HG03565 (cell line): ENCODE measurements at regions not wholly inside any gene's neighbourhood (a gene's known extent, or its start where the extent isn't known, plus 50 kb on each side); places are given as distances from the start of the nearest gene placed in this dataset.
"Not testable (repeated sequence)": the region's sequence is repeated elsewhere in the genome, so short reads cannot be mapped to it uniquely, and the experiment has no call there.

ENCODE experiments used
- ATAC-seq: cut with Tn5 transposase; IDR thresholded peaks from one replicate; pipeline ENCODE4 v1.9.1; 2021; ENCODE audit warnings: mild to moderate bottlenecking, moderate library complexity; ENCODE audit not compliant: unreplicated experiment

DNA sequence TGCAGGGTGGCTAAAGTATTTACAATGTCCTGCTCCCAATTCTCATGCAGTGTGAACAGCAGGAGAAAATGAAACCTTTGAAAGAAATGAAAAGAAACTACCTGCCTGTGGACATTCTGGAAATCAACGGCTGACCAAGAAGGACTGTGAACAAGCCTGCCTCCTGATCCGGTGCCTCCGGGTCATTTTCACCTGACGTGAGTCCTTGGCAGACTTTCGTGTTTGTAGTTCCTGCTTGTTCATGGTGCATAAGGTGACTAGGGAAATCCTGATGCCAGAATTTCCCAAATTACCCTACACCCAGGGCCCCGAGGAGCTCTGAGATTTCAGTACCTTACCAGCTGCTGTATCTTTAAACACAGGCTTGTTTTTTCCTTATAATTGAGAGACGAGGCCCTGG, 317.5 kb downstream of the TLE1 start:
- ATAC-seq = no peak

DNA sequence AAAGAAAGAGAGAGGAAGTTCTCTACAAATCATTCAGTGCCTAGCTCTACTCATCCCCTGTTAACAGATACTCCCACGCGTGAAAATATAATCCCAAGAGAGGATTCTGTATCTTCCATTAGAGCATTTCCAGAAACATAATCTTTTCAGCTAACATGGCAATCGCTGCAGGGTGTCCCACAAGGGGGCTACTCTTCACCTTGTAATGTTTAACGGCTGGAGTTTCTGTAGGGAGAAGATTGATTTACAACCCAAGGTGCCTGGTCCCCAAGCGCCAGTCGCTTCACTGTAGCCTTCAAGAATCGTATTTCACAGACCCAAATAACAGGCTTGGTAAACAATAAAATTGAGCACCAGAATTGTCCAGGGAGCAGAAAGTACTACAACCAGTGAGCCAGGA, 318.7 kb downstream of the TLE1 start:
- ATAC-seq = no peak

DNA sequence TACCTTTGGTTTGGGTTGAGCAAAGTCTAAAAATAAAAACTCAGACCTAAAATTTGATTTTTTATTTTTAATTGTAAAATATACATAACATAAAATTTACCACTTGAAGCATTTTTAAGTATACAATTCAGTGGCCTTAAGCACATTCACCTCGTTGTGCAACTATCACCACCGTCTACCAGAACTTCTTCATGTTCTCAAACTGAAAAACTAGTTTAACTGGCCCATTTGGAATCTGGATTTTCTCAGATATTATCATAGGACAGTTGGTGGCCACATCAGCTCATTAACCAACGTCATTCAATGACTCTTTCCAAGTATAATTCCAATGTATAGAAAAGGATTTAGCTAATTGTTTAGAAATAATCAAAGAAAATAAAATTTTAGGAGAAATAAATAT, 319.3 kb downstream of the TLE1 start:
- ATAC-seq = no peak

DNA sequence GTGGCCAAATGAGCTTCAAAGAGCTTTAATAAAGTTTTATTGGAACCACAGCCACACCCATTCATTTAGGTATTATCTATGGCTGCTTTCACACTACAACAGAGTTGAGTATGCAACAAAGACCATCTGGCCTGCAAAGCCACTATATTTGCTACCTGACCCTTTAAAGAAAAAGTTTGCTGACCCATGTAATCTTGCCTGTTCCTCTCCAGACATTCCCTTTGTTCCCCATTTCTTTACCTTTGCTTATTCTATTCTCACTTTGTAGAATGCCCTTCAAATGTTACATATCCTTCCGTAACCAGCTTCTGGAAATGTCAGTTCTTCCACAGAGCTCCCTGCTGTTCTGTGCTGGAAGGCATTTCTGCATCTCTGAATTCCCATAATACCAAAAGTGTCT, 320.2 kb downstream of the TLE1 start:
- no peak for ATAC-seq

DNA sequence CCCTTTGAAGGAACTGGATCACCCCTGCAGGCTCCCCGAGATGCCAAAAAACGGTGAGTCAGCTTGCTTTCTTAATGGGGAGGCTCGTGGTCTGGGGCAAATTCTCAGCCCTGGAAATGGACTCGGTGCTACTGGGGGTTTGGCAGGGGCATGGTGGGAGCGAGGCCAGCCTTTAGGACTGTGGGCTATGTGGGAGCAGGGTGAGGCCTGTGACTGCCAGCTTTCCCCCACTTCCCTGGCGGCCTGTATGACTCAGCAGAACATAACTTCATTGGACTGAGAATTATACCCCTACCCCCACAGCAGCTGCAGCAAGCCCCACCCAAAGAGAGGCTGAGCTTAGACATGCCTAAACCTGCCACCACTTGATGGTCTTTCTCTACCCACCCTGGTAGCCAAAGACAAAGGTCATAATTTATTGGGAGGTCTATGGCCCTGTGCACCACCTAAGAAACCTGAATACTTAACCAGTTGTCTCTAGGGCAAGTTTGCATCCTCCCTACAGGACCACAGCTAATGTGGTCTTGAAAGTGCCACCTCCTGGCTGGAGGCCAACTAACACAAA, 325.3 kb downstream of the TLE1 start:
- no peak for ATAC-seq

DNA sequence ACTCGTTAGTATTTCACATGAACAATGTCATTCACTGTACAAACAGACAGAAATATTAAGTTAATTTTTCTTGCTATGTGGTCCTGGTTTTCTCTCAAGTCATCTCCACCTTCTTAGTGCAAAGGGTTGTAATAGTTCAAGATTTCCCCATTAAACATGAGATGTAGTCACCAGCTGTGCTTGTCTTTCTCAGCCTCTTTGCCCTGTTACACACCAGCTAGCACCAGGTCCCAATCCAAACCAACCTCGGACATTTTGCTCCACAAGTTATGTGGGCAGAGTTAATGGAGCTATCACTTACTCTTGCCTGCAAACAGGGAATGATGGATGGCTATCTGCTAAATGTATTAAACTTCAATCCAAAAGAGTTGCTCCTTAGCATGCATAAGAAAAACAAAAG, 328.1 kb downstream of the TLE1 start:
- no peak for ATAC-seq

DNA sequence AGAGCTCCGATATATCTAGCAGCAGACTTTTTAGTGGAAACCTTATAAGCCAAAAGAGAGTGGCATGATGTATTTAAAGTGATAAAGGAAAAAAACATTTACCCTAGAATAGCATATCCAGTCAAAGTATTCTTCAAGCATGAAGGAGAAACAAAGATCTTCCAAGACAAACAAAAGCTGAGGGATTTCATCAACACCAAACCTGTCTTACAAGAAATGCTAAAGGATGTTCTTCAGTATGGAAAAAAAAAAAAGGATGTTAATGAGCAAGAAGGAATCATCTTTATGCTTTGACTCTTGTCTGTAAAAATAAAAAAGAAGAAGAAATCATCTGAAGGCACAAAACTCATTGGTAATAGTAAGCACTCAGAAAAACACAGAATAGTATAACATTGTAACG, 338.2 kb downstream of the TLE1 start:
- no peak for ATAC-seq

DNA sequence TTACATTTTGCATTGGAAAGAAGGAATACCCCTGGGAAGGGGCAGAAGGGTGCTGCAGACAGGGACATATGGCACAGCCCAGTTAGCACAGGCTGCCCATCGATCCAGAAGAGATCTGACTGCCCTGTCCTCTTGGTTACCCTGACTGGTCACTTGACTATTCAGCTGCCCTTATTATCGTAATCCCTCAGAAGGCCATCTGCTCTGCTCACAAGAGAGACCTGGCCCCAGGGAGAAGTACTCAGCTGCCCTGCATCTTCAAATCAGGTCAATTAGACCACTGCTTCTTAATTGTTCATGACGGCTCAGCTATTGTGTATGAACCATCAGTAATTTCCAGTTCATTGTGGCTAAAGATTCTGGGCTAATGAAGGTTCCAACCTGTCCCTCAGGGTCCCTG, 345.0 kb downstream of the TLE1 start:
- ATAC-seq = no peak

DNA sequence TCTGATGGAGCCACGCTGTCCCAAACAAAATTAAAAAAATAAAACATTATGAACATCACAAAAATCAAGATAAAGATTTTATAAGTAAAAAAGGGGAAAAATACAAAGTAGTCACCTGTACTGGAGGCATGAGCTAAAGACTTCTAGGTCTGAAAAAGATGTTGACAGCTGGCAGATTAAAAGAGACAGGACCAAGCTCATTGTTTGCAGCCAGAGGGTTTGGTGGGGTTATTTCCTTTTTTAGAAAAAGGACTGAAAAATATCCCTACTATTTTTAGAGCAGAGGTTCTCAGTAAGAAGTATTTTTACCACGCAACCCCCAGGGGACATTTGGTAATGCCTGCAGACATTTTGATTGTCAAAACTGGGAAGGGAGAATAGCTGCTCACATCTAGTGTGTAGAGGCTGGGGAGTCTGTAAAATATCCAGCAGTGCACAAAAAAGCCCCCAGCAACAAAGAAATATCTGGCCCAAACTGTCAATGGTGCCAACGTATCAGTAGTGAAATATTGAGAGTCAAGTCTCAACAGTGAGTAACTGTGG, 353.4 kb downstream of the TLE1 start:
- no peak for ATAC-seq

DNA sequence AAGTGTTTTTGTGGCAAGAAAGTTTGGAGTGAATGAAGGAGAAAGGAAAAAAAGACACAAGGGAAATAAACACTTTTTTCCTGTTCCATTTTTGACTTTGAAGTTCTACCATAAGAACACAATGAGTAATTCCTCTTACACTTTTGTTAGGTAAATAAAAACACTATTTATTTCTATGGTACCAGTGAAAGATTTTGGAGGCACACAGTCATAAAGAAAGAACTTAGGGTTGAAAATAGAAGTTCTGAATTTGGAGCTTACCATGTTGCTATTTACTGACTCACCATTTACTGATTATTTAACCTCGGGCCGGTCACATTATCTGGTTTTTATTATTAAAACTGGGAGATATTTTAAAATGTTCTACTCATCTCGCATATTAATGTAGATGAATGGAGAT, 367.8 kb downstream of the TLE1 start:
- no peak for ATAC-seq

DNA sequence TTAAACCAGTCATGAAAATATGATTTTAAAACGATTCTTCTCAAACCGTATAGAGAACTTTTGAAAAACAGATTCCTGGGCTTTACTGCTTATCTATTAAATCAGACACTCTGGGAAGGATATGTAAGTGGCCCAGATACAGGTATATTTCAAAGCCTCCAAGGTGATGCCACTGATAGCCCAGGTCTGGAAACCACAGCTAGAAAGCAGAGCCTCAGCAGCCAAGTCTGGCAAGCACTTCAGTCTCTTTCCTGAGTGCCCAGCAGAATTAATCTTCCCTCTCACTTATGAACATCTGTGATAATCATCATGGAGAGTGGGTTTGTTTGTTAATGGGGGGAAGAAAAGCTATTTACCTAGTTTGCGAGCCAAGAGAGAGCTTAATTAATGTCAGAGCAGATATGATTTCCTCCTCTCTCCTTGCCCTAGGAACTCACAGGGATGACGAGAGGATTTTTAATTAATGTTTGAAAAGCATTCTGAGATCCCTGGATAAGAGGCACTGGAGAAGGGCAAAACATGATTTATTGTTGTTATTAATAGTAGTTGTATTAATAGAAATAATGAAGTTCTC, 368.4 kb downstream of the TLE1 start:
- ATAC-seq = no peak

DNA sequence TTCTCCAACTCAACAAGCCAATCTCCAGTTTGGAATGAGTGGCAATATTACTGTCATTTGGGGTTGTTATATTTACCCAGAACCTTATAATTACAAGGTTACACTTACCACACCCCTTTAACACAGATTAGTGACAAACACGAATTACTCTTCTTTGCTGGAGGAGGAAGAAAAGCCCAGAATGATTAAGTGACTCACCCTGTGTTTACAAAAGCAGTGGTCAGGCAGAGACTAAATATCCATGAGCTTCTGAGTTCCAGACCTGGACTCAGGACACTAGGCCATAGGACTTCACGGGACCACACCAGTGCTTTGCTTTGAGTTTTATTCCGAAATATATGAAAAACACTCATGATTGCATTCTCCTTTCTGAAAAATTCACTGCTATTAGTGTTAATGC, 370.8 kb downstream of the TLE1 start:
- ATAC-seq = no peak

DNA sequence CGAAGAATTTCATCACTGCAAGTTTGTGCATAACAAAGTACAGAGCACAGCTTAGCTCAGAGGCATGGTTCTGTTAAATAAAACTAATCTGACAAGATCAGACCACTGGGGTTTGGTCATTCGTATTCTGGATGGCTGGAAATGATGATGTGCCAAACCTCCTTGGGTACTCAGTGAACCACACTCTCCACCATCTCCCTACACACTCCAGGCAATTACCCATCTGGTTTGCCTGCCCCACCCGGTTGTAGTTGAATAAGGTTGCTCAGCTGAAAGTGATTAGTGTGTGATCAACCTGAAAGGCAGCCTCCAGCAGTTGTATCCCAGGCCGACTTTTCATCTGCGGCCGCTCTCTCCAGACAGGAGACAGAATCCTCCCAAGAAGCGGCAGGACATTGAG, 371.4 kb downstream of the TLE1 start:
- no peak for ATAC-seq

DNA sequence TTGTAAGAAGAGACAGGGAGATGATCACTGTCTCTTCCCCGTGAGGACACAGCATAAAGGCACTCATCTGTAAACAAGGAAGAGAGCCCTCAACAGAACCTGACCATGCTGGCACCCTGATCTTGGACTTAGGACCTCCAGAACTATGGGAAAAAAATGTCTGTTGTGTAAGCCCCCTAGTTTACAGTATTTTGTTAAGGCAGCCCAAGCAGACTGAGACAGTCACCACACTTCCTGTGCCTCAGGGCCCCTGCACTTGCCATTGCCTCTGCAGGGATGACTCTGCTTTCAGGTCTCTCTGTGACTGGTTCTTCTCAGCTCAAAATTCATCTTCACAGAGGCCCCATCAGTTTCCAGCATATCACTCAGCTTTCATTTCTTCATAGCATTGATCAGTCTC, 372.1 kb downstream of the TLE1 start:
- ATAC-seq = no peak

DNA sequence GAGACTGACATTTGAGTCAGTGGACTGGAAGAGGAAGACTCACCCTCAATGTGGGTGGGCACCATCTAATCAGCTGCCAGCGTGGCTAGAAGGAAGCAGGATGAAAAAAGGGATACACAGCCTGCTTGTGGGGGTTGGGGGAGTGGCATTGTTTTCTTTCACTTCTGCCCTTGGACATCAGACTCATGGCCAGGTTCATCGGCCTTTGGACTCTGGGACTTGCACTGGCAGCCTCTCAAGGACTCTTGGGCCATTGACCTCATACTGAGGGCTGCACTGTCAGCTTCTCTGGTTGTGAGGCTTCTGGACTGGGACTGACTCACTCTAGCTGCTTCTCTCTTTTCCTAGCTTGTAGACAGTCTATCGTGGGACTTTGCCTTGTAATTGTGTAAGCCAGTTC, 374.9 kb downstream of the TLE1 start:
- no peak for ATAC-seq

DNA sequence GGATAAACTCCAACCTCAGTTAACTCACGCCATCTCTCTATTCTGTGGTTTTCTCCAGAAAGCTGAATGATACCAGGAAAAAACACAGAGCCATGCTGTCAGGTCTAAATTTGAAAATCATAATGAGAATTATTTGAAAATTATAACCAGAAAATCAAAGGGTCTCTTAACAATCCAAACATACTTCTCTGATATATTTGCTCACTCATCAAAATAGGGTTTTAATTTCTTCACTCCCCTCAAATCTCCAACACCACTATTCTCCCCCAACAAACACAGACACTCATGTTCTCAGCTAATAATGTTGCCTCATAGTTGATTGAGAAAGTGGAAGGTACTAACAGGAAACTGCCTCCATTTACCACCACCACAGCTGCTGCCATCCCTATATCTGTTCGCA, 375.5 kb downstream of the TLE1 start:
- ATAC-seq = no peak

DNA sequence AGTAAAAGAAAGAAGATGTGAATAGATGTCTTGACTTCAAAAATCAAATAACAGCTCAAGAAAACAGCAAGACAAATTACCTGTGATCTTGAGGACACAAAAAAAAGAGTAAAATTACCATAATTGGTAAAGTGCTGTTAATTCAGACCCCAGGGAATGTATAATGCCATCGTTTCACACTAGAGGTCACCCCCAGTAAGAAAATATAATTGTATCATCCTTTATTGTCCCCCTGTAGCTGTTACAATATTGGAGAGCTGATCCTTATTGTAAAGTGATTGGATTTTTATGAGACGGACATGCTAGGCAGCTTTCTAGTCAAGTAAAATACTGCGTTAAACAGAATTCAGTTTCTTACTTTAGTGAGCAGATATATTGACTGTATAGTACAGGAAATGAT, 377.0 kb downstream of the TLE1 start:
- no peak for ATAC-seq

DNA sequence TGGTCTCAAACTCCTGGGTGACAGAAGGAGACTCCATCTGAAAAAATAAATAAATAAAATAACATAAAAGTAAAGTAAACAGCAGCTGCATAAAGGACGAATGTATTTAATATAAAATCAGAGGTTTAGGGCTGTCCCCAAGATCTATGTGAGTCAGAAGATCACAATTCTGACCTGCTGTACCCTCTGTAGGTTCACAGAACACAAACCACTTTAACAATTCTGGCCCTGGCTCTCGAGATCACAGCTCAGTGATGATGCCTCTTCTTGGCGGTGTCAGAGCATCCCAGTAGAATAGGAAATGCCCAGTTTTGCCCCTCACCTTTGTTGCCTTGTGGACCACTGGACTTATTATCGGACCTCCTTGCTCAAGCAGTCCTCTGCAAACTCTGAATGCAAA, 380.9 kb downstream of the TLE1 start:
- ATAC-seq = no peak

DNA sequence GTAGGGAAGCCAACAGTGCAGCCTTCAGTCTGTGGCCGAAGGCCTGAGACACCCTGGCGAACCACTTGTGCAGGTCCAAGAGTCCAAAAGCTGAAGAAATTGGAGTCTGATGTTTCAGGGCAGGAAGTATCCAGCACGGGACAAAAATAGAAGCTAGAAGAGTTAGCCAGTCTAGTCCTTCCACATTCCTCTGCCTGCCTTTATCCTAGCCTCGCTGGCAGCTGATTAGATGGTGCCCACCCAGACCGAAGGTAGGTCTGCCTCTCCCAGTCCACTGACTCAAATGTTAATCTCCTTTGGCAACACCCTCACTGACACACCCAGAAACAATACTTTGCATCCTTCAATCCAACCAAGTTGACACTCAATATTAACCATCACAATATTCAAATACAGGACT, 381.6 kb downstream of the TLE1 start:
- not testable (repeated sequence) for ATAC-seq

DNA sequence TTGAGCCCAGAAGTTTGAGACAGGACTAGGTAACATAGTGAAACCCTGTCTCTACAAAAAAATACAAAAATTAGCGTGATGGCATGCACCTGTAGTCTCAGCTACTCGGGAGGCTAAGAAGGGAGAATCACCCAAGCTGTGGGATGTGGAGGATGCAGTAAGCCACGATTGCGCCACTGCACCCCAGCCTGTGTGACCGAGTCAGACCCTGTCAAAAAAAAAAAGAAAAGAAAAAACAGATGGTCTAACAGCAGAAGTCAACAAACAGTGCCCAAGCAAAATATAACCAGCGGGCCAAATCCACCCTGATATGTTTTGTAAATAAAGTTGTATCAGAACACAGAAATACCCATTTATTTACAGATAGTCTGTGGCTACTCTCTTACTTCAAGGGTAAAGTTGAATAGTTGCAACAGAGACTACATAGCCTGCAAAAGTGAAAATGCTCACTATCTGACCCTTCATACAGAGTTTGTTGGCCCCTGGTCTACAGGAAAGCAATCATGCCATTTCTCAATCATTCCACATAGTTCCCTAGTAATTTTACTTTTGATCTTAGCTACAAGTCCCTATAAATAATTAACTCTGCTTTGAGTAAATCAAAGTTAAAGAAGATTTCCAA, 383.7 kb downstream of the TLE1 start:
- ATAC-seq = no peak

DNA sequence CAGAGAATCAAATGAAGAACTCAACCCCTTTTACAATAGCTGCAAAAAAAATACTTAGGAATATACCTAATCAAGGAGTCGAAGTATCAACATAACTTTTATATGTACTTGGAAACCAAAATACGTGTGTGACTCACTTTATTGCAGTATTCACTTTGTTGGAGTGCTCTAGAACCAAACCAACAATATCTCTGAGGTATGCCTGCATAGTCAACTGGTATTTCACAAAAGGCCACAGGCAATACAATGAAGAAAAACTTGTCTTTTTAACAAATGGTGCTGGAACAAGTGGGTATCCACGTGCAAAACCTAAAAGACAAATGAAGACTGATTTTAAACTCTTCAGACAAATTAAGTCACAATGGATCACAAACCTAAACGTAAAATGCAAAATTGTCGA, 385.7 kb downstream of the TLE1 start:
- no peak for ATAC-seq

DNA sequence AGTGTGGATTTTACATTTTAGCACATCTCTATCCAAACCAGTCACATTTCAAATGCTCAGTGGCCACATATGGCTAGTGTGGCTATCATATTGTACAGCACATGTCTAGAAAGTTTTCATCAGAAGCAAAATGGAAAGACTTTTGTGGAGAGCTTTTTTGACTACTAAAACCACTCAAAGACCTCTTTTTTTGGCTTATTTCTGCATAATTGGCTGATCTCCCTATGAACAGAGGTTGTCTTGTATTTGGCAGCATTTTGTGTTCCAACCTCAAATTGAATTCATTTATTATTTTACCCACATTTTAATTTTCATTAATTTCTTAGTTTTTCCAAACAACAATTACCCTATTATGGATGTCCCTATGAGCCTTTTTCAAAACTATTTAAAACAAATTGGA, 395.7 kb downstream of the TLE1 start:
- no peak for ATAC-seq
